ENCODE measurements at regions not wholly inside any gene's neighbourhood (a gene's known extent, or its start where the extent isn't known, plus 50 kb on each side); places are given as distances from the start of the nearest gene placed in this dataset.
A peak's percentile ranks its signal among the peaks of the same experiment; 100 is the strongest.
"Not testable (repeated sequence)": the region's sequence is repeated elsewhere in the genome, so short reads cannot be mapped to it uniquely, and the experiment has no call there.

GRCh38 chr10:33860552-33860951, 526.1 kb upstream of the NRP1 start:
- WGBS (ENCODE audit: insufficient coverage), result no CpG with 5 or more reads among the region's 3 CpGs
- H3K9me3 ChIP-seq (ENCODE audit: control extremely low read depth in 1 of 5, control insufficient read depth in 4 of 5, insufficient read depth in 2 of 5, low read depth in 1 of 5, low read length in 4 of 5), result no peaks in the 10 kb centered on the region
- POLR2A ChIA-PET, result no interaction called here

DNA sequence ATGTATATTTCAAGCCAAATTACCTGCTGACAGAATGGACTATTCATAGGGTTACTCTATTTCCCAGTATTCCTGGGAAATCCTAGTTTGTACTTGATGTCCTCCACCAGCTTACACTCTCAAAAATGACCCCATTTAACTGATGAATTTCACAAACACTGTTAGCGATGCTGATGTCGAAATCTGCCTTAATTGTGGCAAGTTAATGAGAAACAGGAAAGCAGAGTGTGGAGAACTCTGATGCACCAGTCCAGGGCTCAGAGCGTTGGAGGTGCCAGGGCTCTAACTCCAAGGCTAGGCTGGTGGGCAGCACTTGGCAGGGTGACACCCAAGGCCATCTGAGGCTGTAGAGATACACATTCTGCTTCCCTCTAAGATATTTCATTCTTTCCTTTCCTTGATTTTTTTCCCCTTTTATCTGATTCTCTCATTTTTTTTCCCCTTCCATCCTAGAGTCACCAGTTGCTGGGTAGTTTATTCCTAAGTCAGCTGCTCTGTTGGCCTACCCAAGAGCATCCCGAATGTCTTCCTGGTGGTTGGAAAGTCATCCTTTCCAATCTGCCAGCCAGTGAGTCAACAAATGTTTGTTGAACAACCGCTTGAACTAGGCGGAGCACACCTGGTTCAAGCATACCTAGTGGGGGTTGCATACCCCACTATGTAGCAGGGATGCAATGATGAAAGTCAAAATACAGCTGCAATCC, 525.0 kb upstream of the NRP1 start:
- Histone ChIP-seq H3K27me3 (replicated peaks in 2 of 5; ENCODE audit: control insufficient read depth in 4 of 5, insufficient read depth in 5 of 5, low read length in 4 of 5) (peaks cover 9 to 62% (median 20%) of the 10 kb centered on the region in 5 experiments), H3K27ac (ENCODE audit: insufficient read depth in 1 of 2, low read depth in 1 of 2, low read length in 2 of 2, poor library complexity in 1 of 2, severe bottlenecking in 2 of 2) (no peak overlapping the region), H3K4me1 (ENCODE audit: control extremely low read depth in 1 of 4, control insufficient read depth in 4 of 4, insufficient read depth in 4 of 4, low read length in 3 of 4) (no peaks in the 10 kb centered on the region), H3K4me3 (ENCODE audit: control insufficient read depth in 1 of 7, extremely low read depth in 1 of 7, insufficient read depth in 4 of 7, low read depth in 2 of 7, low read length in 6 of 7) (no peak overlapping the region), H3K9me3 (ENCODE audit: control extremely low read depth in 1 of 5, control insufficient read depth in 4 of 5, insufficient read depth in 2 of 5, low read depth in 1 of 5, low read length in 4 of 5) (no peaks in the 10 kb centered on the region), H3K36me3 (ENCODE audit: control insufficient read depth in 4 of 4, insufficient read depth in 4 of 4, low read length in 3 of 4) (no peaks in the 10 kb centered on the region)
- DNase-seq, result no peak
- ChIA-PET CTCF (no interaction called here), POLR2A (no interaction called here)
- 100% methylated on average over 4 of the region's 6 CpGs for WGBS (ENCODE audit: insufficient coverage)

More at GRCh38 chr10:33860552-33860951, 526.1 kb upstream of the NRP1 start:
- CTCF ChIA-PET, result interaction anchor here (1.2 kb wide), 1 partner anchor 12 kb away, joined by 3 read pairs; no protein-coding TSS in a partner anchor
- no peak for DNase-seq
- no peak overlapping the region for H3K4me3 ChIP-seq (ENCODE audit: control insufficient read depth in 1 of 7, extremely low read depth in 1 of 7, insufficient read depth in 4 of 7, low read depth in 2 of 7, low read length in 6 of 7)
- no peaks in the 10 kb centered on the region for H3K36me3 ChIP-seq (ENCODE audit: control insufficient read depth in 4 of 4, insufficient read depth in 4 of 4, low read length in 3 of 4)
- H3K27ac ChIP-seq (ENCODE audit: insufficient read depth in 1 of 2, low read depth in 1 of 2, low read length in 2 of 2, poor library complexity in 1 of 2, severe bottlenecking in 2 of 2), result no peak overlapping the region
- H3K27me3 ChIP-seq (replicated peaks in 2 of 5; ENCODE audit: control insufficient read depth in 4 of 5, insufficient read depth in 5 of 5, low read length in 4 of 5), result peaks cover 9 to 72% (median 16%) of the 10 kb centered on the region in 5 experiments
- no peaks in the 10 kb centered on the region for H3K4me1 ChIP-seq (ENCODE audit: control extremely low read depth in 1 of 4, control insufficient read depth in 4 of 4, insufficient read depth in 4 of 4, low read length in 3 of 4)

DNA sequence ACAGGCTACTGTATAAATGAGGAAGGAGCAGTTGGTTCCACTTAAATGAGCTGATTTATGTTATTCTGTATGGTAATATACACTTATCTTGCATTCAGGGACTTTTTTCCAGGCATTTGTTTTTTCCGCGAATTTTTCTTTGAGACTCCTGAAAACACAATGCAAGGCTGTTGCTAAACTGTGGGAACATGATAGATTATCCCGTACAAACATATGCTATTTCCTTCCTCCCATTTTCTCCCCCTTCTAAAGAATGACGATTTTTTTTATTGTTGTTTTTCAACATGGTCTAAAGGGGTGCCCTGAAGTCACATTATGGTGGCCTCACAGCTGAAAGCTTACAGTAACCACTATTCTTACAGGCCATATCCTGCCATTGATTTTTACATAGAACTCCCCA, 523.9 kb upstream of the NRP1 start:
- Histone ChIP-seq H3K9me3 (ENCODE audit: control extremely low read depth in 1 of 5, control insufficient read depth in 4 of 5, insufficient read depth in 2 of 5, low read depth in 1 of 5, low read length in 4 of 5) (peaks cover 0 to 4% (median 0%) of the 10 kb centered on the region in 5 experiments), H3K4me3 (ENCODE audit: control insufficient read depth in 1 of 7, extremely low read depth in 1 of 7, insufficient read depth in 4 of 7, low read depth in 2 of 7, low read length in 6 of 7) (no peak overlapping the region), H3K4me1 (ENCODE audit: control extremely low read depth in 1 of 4, control insufficient read depth in 4 of 4, insufficient read depth in 4 of 4, low read length in 3 of 4) (no peaks in the 10 kb centered on the region), H3K27ac (ENCODE audit: insufficient read depth in 1 of 2, low read depth in 1 of 2, low read length in 2 of 2, poor library complexity in 1 of 2, severe bottlenecking in 2 of 2) (no peak overlapping the region), H3K36me3 (ENCODE audit: control insufficient read depth in 4 of 4, insufficient read depth in 4 of 4, low read length in 3 of 4) (no peaks in the 10 kb centered on the region), H3K27me3 (replicated peaks in 2 of 5; ENCODE audit: control insufficient read depth in 4 of 5, insufficient read depth in 5 of 5, low read length in 4 of 5) (peaks cover 9 to 57% (median 18%) of the 10 kb centered on the region in 5 experiments)
- POLR2A ChIA-PET, result no interaction called here
- CTCF ChIA-PET, result interaction anchor here (0.7 kb wide), 1 partner anchor 160 kb away, joined by 4 read pairs; no protein-coding TSS in a partner anchor
- DNase-seq, result peak in 1 of 3 donors; percentile 5
- 20% methylated on average over 2 of the region's 4 CpGs for WGBS (ENCODE audit: insufficient coverage)

GRCh38 chr10:33853221-33853620, 518.8 kb upstream of the NRP1 start:
- WGBS (ENCODE audit: insufficient coverage), result 94% methylated on average over 7 of the region's 7 CpGs

GRCh38 chr10:33843379-33843778, 508.9 kb upstream of the NRP1 start:
- CTCF ChIA-PET, result no interaction called here

More at GRCh38 chr10:33853221-33853620, 518.8 kb upstream of the NRP1 start:
- H3K4me1 ChIP-seq (ENCODE audit: control extremely low read depth in 1 of 4, control insufficient read depth in 4 of 4, insufficient read depth in 4 of 4, low read length in 3 of 4); H3K36me3 ChIP-seq (ENCODE audit: control insufficient read depth in 4 of 4, insufficient read depth in 4 of 4, low read length in 3 of 4); H3K4me3 ChIP-seq (ENCODE audit: control insufficient read depth in 1 of 7, extremely low read depth in 1 of 7, insufficient read depth in 4 of 7, low read depth in 2 of 7, low read length in 6 of 7); CTCF ChIA-PET; H3K9me3 ChIP-seq (ENCODE audit: control extremely low read depth in 1 of 5, control insufficient read depth in 4 of 5, insufficient read depth in 2 of 5, low read depth in 1 of 5, low read length in 4 of 5); H3K27ac ChIP-seq (ENCODE audit: insufficient read depth in 1 of 2, low read depth in 1 of 2, low read length in 2 of 2, poor library complexity in 1 of 2, severe bottlenecking in 2 of 2); POLR2A ChIA-PET; DNase-seq: not testable (repeated sequence)
- H3K27me3 ChIP-seq (replicated peaks in 2 of 5; ENCODE audit: control insufficient read depth in 4 of 5, insufficient read depth in 5 of 5, low read length in 4 of 5), result peaks cover 0 to 15% (median 9%) of the 10 kb centered on the region in 5 experiments

DNA sequence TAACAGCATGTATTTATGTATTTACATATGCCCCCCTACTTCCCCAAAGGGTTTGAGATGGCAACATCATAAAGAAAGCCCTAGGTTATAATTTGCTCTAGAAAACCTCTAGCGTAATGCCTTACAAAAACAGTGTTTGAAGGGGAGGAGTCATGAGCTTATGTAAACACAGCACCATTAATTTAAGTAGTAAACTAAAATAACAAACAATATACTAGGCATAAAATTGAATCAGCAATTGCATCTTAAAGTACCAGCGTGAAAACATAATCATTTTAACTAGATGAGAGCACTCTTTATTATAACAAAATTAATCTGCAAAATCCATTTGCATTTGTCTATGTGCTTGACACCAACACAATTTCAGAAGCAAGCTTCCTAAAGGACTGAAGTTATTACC, 507.2 kb upstream of the NRP1 start:
- Histone ChIP-seq H3K4me1 (ENCODE audit: control extremely low read depth in 1 of 4, control insufficient read depth in 4 of 4, insufficient read depth in 4 of 4, low read length in 3 of 4) (no peaks in the 10 kb centered on the region), H3K4me3 (ENCODE audit: control insufficient read depth in 1 of 7, extremely low read depth in 1 of 7, insufficient read depth in 4 of 7, low read depth in 2 of 7, low read length in 6 of 7) (no peak overlapping the region), H3K27me3 (replicated peaks in 2 of 5; ENCODE audit: control insufficient read depth in 4 of 5, insufficient read depth in 5 of 5, low read length in 4 of 5) (peaks cover 0 to 10% (median 5%) of the 10 kb centered on the region in 5 experiments), H3K36me3 (ENCODE audit: control insufficient read depth in 4 of 4, insufficient read depth in 4 of 4, low read length in 3 of 4) (no peaks in the 10 kb centered on the region), H3K9me3 (ENCODE audit: control extremely low read depth in 1 of 5, control insufficient read depth in 4 of 5, insufficient read depth in 2 of 5, low read depth in 1 of 5, low read length in 4 of 5) (peaks cover 0 to 10% (median 3%) of the 10 kb centered on the region in 5 experiments), H3K27ac (ENCODE audit: insufficient read depth in 1 of 2, low read depth in 1 of 2, low read length in 2 of 2, poor library complexity in 1 of 2, severe bottlenecking in 2 of 2) (no peak overlapping the region)
- POLR2A ChIA-PET, result no interaction called here
- DNase-seq, result no peak
- CTCF ChIA-PET, result no interaction called here
- 100% methylated on average over 1 of the region's 2 CpGs for WGBS (ENCODE audit: insufficient coverage)

More at GRCh38 chr10:33843379-33843778, 508.9 kb upstream of the NRP1 start:
- H3K4me3 ChIP-seq (ENCODE audit: control insufficient read depth in 1 of 7, extremely low read depth in 1 of 7, insufficient read depth in 4 of 7, low read depth in 2 of 7, low read length in 6 of 7), result no peak overlapping the region
- POLR2A ChIA-PET, result no interaction called here
- peaks cover 0 to 7% (median 0%) of the 10 kb centered on the region in 5 experiments for H3K27me3 ChIP-seq (replicated peaks in 2 of 5; ENCODE audit: control insufficient read depth in 4 of 5, insufficient read depth in 5 of 5, low read length in 4 of 5)
- 86% methylated on average over 3 of the region's 3 CpGs for WGBS (ENCODE audit: insufficient coverage)
- no peaks in the 10 kb centered on the region for H3K36me3 ChIP-seq (ENCODE audit: control insufficient read depth in 4 of 4, insufficient read depth in 4 of 4, low read length in 3 of 4)
- H3K27ac ChIP-seq (ENCODE audit: insufficient read depth in 1 of 2, low read depth in 1 of 2, low read length in 2 of 2, poor library complexity in 1 of 2, severe bottlenecking in 2 of 2), result no peak overlapping the region
- no peaks in the 10 kb centered on the region for H3K4me1 ChIP-seq (ENCODE audit: control extremely low read depth in 1 of 4, control insufficient read depth in 4 of 4, insufficient read depth in 4 of 4, low read length in 3 of 4)
- peaks cover 0 to 10% (median 3%) of the 10 kb centered on the region in 5 experiments for H3K9me3 ChIP-seq (ENCODE audit: control extremely low read depth in 1 of 5, control insufficient read depth in 4 of 5, insufficient read depth in 2 of 5, low read depth in 1 of 5, low read length in 4 of 5)
- DNase-seq, result no peak

- Histone ChIP-seq H3K4me1 (ENCODE audit: control extremely low read depth in 1 of 4, control insufficient read depth in 4 of 4, insufficient read depth in 4 of 4, low read length in 3 of 4) (no peaks in the 10 kb centered on the region), H3K27me3 (replicated peaks in 2 of 5; ENCODE audit: control insufficient read depth in 4 of 5, insufficient read depth in 5 of 5, low read length in 4 of 5) (peaks cover 0 to 10% (median 4%) of the 10 kb centered on the region in 5 experiments), H3K36me3 (ENCODE audit: control insufficient read depth in 4 of 4, insufficient read depth in 4 of 4, low read length in 3 of 4) (no peaks in the 10 kb centered on the region), H3K9me3 (ENCODE audit: control extremely low read depth in 1 of 5, control insufficient read depth in 4 of 5, insufficient read depth in 2 of 5, low read depth in 1 of 5, low read length in 4 of 5) (peaks cover 0 to 5% (median 3%) of the 10 kb centered on the region in 5 experiments), H3K27ac (ENCODE audit: insufficient read depth in 1 of 2, low read depth in 1 of 2, low read length in 2 of 2, poor library complexity in 1 of 2, severe bottlenecking in 2 of 2) (no peak overlapping the region), H3K4me3 (ENCODE audit: control insufficient read depth in 1 of 7, extremely low read depth in 1 of 7, insufficient read depth in 4 of 7, low read depth in 2 of 7, low read length in 6 of 7) (no peak overlapping the region)
- WGBS (ENCODE audit: insufficient coverage), result 100% methylated on average over 1 of the region's 3 CpGs
- POLR2A ChIA-PET, result no interaction called here
- DNase-seq, result no peak
- CTCF ChIA-PET, result no interaction called here
Measured at GRCh38 chr10:33838731-33839130, 504.3 kb upstream of the NRP1 start.

Data from common myeloid progenitor, CD34-positive (primary cell).